ENCODE measurements at regions not wholly inside any gene's neighbourhood (a gene's known extent, or its start where the extent isn't known, plus 50 kb on each side); places are given as distances from the start of the nearest gene placed in this dataset.
"Not testable (repeated sequence)": the region's sequence is repeated elsewhere in the genome, so short reads cannot be mapped to it uniquely, and the experiment has no call there.

DNA sequence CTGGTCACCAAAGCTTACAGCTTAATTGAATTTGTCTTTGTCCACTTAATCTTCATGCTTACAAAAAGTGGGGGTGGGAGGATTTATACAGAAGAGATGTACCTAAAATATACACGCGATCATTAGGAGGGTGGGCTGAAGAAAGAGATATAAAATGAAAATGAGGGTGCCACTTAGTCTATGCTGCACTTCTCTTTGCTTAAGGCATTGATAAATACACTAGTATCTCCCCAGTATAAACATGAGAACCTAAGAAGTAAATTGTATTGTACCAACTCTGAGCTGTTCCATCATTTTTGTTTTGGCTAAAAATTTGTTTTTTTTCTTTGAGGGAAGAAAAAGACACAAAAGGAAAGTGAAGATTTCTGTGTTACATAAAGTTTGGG is 170.8 kb upstream of the ZNF217 start:
- DNase-seq: no peak

DNA sequence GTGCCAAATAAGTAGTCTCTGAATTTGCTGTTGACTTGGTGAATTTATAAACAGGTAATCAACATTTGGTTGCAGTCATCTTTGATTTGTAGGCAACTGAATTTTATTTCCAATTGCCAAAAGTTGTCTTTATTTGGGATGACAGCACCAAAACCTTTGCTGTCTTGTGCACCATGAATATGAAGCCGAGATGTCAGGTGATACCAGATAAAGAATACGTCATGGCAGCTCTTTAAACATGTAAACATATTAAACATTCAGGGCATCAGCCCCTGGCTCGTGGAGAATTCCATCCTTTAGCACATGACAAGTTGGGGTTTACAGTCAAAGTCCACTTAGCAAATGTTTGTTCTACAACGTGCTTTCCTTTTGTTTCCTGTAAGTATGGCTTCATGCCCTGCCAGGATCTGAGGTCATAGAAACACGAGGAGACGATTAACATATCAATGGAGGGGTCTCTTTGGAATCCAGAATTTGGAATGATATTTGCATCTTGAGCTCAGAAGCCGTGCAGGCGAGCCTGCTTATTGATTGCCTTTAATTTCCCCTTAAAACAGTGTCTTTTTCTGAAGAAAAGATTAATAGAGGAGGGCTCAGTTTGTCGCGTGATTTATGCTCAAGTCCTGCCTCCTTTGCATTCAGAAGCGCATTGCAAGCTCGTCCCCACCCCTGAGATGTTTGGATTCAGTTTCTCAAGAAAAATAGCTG is 170.2 kb upstream of the ZNF217 start:
- no peak for DNase-seq

- not testable (repeated sequence) for DNase-seq
These were observed 168.8 kb upstream of the ZNF217 start for GRCh38 chr20:53762423-53762798.

DNA sequence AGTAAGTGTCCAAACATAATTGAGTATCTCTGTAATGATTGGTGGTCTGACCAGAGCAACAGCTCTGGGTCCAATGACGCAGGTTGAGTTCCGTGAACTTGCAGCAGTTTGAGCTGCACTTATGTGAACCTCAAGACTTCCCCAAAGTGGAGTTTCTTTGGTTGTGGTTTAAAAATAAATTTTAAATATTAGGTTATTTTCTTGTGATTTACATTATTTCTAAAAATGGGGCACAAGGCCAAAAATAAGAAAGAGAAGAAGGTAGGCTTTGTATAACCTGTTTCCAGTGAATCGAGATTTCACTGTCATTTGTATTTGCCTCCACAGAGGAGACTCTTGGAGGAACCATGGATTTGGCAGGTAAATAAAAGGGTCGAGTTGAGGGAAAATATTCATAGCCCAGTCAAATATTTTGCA is 166.4 kb upstream of the ZNF217 start:
- DNase-seq: no peak

- DNase-seq: no peak
These were observed 163.9 kb upstream of the ZNF217 start for GRCh38 chr20:53757472-53757913.

GRCh38 chr20:53755733-53756531 is 162.3 kb upstream of the ZNF217 start:
- no peak for DNase-seq

- DNase-seq: no peak
These were observed 160.3 kb upstream of the ZNF217 start for GRCh38 chr20:53753880-53754459.

DNA sequence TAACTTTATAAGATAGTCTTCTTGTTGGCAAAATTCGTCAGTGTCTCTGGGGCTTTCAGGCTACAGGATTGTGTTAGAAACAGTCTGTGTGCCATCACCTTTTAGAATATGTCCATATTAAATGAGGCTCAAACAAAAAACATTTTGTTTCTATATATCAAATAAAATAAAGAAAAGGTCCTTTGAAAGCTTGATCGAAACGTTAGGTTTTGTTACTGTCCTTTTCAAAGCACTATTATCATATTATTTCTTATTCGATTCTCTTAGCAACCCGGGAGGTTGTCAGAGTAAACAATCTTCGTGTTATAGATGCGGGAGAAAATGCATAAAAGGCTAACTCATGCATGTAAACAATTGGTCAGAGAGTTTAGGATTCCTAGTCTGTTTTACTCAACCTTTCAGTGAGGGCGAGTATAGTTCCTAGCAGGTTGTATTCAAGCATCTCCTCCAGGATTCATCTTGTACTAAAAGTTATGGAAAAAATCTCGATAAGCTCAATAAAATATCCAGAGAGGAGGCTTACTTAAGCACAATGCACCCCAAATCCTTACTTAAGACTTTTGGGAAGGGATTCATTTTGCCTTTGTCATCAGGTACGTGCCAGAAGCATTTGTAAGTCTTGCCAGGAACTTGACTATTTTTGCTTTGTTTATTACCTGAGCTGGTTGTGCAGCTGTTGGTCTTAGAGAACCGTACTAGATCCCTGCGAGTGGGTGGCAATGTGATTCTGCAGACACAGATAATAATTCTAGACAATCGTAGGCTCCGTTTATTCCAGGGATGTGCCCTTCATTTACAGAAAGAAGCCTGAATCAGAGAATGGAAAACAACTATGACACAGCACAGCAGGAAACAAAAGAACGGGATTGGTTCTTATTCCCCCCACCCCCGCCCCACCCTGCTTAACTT is 159.6 kb upstream of the ZNF217 start:
- DNase-seq: no peak

DNA sequence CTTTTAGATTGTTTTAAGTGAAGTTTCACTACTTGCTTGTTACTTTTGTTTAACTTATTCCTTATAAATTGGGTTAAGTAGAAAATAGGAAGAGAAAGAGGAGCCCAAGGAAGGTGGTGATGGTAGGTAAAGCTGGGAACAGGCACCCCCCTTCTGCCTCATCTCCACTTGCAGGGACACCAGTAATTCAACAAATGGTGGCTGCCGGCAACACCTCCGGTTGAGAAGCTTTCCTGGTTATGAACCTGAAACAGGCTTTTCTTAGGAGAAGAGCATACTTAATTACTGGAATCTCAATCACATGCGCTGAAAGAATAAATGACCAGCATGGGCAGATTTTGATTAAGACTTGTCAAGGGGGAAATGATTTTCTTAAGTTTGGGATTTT is 158.9 kb upstream of the ZNF217 start:
- no peak for DNase-seq

- no peak for DNase-seq
These were observed 158.1 kb upstream of the ZNF217 start for GRCh38 chr20:53751620-53752318.

DNA sequence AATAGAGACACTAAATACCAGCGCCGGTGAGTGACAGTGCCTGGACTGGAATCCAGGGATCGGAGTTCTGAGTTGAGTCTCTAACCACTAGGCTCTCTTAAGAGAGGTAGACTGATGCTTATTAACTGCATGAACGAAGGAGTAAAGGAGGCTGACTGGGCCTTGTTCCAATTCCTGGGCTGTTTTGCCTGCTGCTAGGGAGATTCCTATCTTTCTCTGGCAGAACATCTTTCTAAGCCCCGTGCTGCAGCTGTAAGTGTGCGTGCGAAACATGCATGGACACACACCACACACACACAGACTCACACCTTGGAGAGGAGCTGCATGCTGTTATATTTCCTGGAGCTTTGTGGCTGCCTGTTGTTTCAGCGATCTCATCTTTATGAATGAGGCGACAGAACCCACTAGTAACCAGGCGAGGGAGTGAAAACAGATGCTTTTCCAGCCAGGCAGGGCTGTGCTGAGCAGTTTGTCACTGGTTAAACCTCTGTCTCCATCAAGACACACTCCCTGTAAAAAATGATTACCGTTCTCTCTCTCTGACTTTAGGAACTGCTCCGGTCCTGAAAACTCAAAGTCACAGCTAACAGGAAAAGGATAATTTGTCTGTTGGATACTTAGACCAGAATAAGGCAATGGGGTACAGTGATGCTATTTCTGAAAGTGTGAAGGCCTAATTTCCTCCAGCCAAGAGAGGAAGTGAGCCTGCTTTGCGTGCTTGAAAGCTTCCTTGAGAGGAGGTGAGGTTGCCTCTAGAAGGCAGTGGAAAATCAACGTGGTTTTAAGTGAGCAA is 157.4 kb upstream of the ZNF217 start:
- peak; percentile 42 for DNase-seq

DNA sequence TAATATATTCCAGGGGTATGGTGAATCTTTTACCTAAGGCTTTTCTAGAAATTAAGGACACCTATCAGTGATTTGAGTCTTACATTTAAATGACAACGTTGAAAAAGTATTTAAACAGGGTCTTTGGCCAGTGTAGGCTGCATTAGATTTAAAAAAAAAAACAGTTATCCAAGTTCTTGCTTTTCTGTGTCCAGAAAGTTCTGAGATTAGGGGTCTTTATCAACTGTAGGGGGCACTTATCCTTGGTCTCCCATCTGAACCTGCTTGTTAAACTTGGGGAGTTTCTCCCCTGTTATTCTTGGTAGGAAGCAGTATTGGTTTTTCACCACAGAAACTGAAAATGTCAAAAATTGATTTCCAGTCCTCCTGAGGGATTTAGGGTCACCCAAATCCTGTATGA is 155.9 kb upstream of the ZNF217 start:
- DNase-seq: no peak

DNA sequence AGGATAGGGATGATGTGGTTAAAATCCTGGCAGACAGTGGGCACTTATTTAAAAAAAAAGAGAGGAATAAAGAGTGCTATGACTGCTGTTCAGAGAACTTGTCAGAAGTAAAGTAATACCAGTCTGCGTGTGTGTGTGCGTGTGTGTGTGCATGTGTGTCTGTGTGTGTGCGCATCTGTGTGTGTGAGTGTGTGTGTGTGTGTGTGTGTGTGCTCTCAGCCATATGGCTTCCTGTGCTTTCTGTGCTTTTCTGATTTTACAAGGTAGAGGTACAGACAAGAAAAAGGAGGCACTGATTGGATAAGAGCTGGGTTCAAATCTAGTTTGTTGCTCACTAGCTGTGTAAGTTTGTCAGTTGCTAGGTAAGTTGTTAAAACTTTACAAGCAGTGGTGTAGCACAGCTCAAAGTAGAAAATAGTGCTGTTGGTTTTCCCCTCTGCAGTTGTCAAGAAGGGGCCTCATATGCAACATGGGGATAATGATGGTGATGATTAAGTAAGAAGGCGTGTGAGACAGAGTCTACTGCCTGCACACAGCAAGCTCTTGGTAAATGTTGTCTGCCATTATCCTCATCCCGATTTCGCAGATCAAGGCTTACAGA is 155.3 kb upstream of the ZNF217 start:
- DNase-seq: peak; percentile 21

DNA sequence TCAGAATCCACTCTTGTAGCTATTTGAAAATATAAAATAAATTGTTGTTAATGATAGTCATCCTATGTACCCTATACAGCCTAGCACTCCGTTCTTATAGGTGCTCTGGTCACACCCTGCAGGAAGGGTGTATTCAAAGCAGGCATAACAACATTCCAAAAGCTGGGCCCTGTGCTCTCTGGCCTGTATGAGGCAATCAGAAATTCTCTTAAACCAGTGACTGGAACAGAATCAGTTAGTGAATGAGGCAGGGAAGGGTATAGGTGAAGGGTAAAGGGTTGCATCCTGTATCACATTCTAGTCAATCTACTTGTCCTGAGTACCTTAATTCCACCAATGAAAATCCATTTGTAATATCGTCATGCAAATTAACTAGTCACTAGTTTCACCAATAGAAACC is 154.5 kb upstream of the ZNF217 start:
- no peak for DNase-seq

GRCh38 chr20:53743607-53744260 is 150.1 kb upstream of the ZNF217 start:
- no peak for DNase-seq

DNA sequence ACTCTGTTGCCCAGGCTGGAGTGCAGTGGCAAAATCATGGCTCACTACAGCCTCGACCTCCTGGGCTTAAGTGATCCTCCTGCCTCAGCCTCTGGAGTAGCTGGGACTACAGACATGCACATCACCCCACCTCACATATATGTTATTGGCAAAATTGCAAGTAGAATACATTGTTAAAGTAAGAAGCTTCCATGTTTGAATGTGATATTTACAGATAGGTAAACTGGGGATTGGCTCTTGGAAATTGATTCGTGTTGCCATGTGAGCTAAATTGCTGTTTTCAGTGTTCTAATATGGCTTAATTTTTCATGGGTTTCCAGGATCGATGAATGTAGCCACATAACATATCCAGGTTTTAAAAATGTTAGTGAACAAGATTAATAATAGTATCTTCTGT is 149.0 kb upstream of the ZNF217 start:
- no peak for DNase-seq

GRCh38 chr20:53741726-53742028 is 148.0 kb upstream of the ZNF217 start:
- no peak for DNase-seq

DNA sequence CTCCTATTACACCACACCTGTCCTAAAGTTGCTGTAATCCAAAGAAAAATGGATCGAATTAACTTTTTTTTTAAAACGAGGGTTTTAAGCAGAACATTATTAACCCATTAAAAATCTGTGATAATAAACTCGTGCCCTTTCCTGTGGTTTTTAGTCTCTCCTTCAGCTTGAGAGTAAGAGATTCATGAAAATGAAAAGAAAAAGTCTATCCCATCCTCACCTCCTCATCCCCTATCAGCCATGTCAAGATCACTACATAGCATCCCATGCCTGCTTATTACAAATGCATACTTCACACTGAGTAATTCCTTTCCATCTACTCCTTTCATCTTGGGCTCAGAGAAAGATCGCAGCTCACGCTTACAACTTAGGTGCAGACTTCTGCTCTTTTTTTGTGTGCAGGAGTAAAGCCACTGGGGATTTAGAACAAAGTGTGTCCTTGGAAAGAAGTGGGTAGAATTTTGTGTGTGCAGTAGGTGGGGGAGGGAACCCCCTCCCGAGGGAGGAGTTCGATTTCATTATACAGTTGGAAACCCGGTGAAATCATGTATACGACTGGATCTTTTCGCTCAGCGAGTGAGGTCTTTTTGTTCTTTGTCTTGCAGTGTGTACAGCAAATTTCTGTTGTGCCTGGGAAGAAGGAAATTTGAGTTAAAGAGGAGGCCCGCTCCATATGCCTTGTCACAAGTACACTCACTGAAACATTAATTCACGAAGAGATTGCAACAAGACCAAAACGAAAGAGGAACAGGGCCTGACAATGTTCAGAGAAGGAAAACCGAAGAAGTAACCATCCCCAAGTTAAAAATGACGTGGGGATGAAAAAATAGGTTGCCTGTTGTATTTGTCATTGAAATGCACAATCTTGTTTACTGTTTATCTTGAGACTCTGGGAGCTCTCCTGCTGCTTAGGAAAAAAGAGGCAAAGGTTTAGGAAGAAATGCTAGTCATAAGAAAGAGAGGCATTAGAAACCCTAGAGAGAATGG is 146.5 kb upstream of the ZNF217 start:
- no peak for DNase-seq
